ENCODE measurements at regions not wholly inside any gene's neighbourhood (a gene's known extent, or its start where the extent isn't known, plus 50 kb on each side); places are given as distances from the start of the nearest gene placed in this dataset.

- no peaks in the 10 kb centered on the region for H3K4me1 ChIP-seq (replicated peaks)
These were observed 507.0 kb downstream of the SNAPC1 start for GRCh38 chr14:62269204-62269603.

GRCh38 chr14:62270236-62270635 lies 508.0 kb downstream of the SNAPC1 start:
- TF ChIP-seq POLR2AphosphoS5 (IDR thresholded peaks at IDR 0.05) (no peak), POLR2A (IDR thresholded peaks at IDR 0.05) (no peak), CTCF (IDR thresholded peaks at IDR 0.05) (no peak)
- Histone ChIP-seq H3K9me3 (no peaks in the 10 kb centered on the region), H3K36me3 (no peaks in the 10 kb centered on the region), H3K27ac (no peak overlapping the region), H3K4me1 (replicated peaks) (no peaks in the 10 kb centered on the region), H3K27me3 (replicated peaks; ENCODE audit: insufficient read depth) (no peaks in the 10 kb centered on the region), H3K4me3 (no peak overlapping the region)
- WGBS: 91% methylated on average over 1 of the region's 1 CpG
- no peak for DNase-seq (ENCODE audit: low spot score)
- intact Hi-C loops (cut with DNase I): no loop called here

More at GRCh38 chr14:62269204-62269603, 507.0 kb downstream of the SNAPC1 start:
- no peak for DNase-seq (ENCODE audit: low spot score)
- WGBS: 94% methylated on average over 6 of the region's 6 CpGs
- no peak overlapping the region for H3K4me3 ChIP-seq
- TF ChIP-seq POLR2AphosphoS5 (IDR thresholded peaks at IDR 0.05) (no peak), POLR2A (IDR thresholded peaks at IDR 0.05) (no peak), CTCF (IDR thresholded peaks at IDR 0.05) (no peak)
- H3K27ac ChIP-seq: no peak overlapping the region
- H3K36me3 ChIP-seq: no peaks in the 10 kb centered on the region
- H3K27me3 ChIP-seq (replicated peaks; ENCODE audit: insufficient read depth): no peaks in the 10 kb centered on the region
- H3K9me3 ChIP-seq: no peaks in the 10 kb centered on the region
- intact Hi-C loops (cut with DNase I): no loop called here

DNA sequence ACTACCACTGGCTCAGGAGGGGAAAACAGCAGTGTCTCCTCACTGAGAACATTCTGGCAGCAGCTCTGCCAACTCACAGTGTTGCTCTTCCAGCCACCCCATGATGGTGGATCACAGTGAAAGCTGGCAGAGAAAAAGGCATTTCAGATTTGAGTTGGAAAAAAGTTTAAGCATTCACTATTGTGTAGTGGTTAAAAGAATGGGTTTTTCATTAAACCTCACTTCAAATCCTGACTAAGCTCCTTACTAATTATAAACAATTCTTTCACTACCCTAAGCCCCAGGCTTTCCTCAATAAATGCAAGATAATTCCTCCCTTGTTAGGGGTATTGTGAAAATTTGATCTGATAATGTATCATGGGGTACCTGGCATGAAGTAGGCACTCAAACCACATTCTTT lies 518.1 kb downstream of the SNAPC1 start:
- intact Hi-C loops (cut with DNase I): no loop called here
- DNase-seq (ENCODE audit: low spot score): no peak
- H3K36me3 ChIP-seq: no peaks in the 10 kb centered on the region
- H3K9me3 ChIP-seq: no peaks in the 10 kb centered on the region
- TF ChIP-seq POLR2AphosphoS5 (IDR thresholded peaks at IDR 0.05): no peak
- TF ChIP-seq CTCF (IDR thresholded peaks at IDR 0.05): no peak
- no peak for TF ChIP-seq POLR2A (IDR thresholded peaks at IDR 0.05)
- H3K4me1 ChIP-seq (replicated peaks): no peaks in the 10 kb centered on the region
- H3K4me3 ChIP-seq: no peak overlapping the region
- no peak overlapping the region for H3K27ac ChIP-seq
- no peaks in the 10 kb centered on the region for H3K27me3 ChIP-seq (replicated peaks; ENCODE audit: insufficient read depth)

- H3K27ac ChIP-seq: no peak overlapping the region
- 93% methylated on average over 4 of the region's 4 CpGs for WGBS
- TF ChIP-seq POLR2A (IDR thresholded peaks at IDR 0.05) (no peak), CTCF (IDR thresholded peaks at IDR 0.05) (no peak), POLR2AphosphoS5 (IDR thresholded peaks at IDR 0.05) (no peak)
- intact Hi-C loops (cut with DNase I): no loop called here
- H3K4me1 ChIP-seq (replicated peaks): no peaks in the 10 kb centered on the region
- no peak for DNase-seq (ENCODE audit: low spot score)
- H3K27me3 ChIP-seq (replicated peaks; ENCODE audit: insufficient read depth): no peaks in the 10 kb centered on the region
- no peak overlapping the region for H3K4me3 ChIP-seq
- no peaks in the 10 kb centered on the region for H3K36me3 ChIP-seq
- no peaks in the 10 kb centered on the region for H3K9me3 ChIP-seq
These were observed 521.6 kb downstream of the SNAPC1 start for GRCh38 chr14:62283837-62284236.

- TF ChIP-seq POLR2AphosphoS5 (IDR thresholded peaks at IDR 0.05) (no peak), POLR2A (IDR thresholded peaks at IDR 0.05) (no peak)
- Histone ChIP-seq H3K9me3 (no peaks in the 10 kb centered on the region), H3K4me3 (no peak overlapping the region), H3K27me3 (replicated peaks; ENCODE audit: insufficient read depth) (no peaks in the 10 kb centered on the region), H3K27ac (no peak overlapping the region), H3K4me1 (replicated peaks) (no peaks in the 10 kb centered on the region), H3K36me3 (no peaks in the 10 kb centered on the region)
- DNase-seq (ENCODE audit: low spot score): no peak
- WGBS: 69% methylated on average over 3 of the region's 3 CpGs
- intact Hi-C loops (cut with DNase I): no loop called here
These were observed 527.3 kb downstream of the SNAPC1 start for GRCh38 chr14:62289471-62289870.
